Karpas-422 (cell line): ENCODE measurements at regions not wholly inside any gene's neighbourhood (a gene's known extent, or its start where the extent isn't known, plus 50 kb on each side); places are given as distances from the start of the nearest gene placed in this dataset.

ENCODE experiments used
- DNase-seq: peaks from one replicate; pipeline ENCODE4 v3.0.0-alpha.2; 2015
- H2AFZ ChIP-seq: fragments of 200-600 bp; sonication (generic); 2 replicates; pipeline ENCODE4 v1.6.1; 2014; ENCODE audit warnings: antibody characterized with exemption, low read length, mixed read lengths
- H3K27ac ChIP-seq: fragments of 200-600 bp; sonication (generic); 2 replicates; pipeline ENCODE4 v1.5.1; 2014; ENCODE audit warnings: mild to moderate bottlenecking, low read length, moderate library complexity
- H3K27me3 ChIP-seq: fragments of 200-600 bp; sonication (generic); 2 replicates; pipeline ENCODE4 v1.6.1; 2014; ENCODE audit warnings: low read length, mixed read lengths
- H3K36me3 ChIP-seq: fragments of 200-600 bp; sonication (generic); 2 replicates; pipeline ENCODE4 v1.6.1; 2014; ENCODE audit warnings: low read length, mixed read lengths; ENCODE audit not compliant: insufficient read depth
- H3K4me1 ChIP-seq: fragments of 200-600 bp; sonication (generic); 2 replicates; pipeline ENCODE4 v1.6.1; 2014; ENCODE audit warnings: mild to moderate bottlenecking, low read length, mixed read lengths
- H3K4me2 ChIP-seq: fragments of 200-600 bp; sonication (generic); 2 replicates; pipeline ENCODE4 v1.6.1; 2014; ENCODE audit warnings: low read length, low read depth, mild to moderate bottlenecking; ENCODE audit not compliant: poor library complexity, severe bottlenecking
- H3K4me3 ChIP-seq: fragments of 200-600 bp; sonication (generic); 2 replicates; pipeline ENCODE4 v1.5.1; 2014; ENCODE audit warnings: mild to moderate bottlenecking, antibody characterized with exemption, low read length, mixed read lengths
- H3K79me2 ChIP-seq: fragments of 200-600 bp; sonication (generic); 2 replicates; pipeline ENCODE4 v1.6.1; 2014; ENCODE audit warnings: mild to moderate bottlenecking, low read length, mixed read lengths
- H3K9ac ChIP-seq: fragments of 200-600 bp; sonication (generic); 2 replicates; pipeline ENCODE4 v1.6.0; 2014; ENCODE audit warnings: low read length
- H3K9me2 ChIP-seq: fragments of 200-600 bp; sonication (generic), shearing (Covaris generic); replicated peaks from 2 replicates; pipeline ENCODE4 v1.6.0; 2014; ENCODE audit warnings: mild to moderate bottlenecking, low read length, moderate library complexity; ENCODE audit not compliant: insufficient read depth
- H3K9me3 ChIP-seq: fragments of 300-700, 200-600 bp; sonication (generic); 2 replicates; pipeline ENCODE4 v1.6.1; 2014; ENCODE audit warnings: low read length, mixed read lengths
- H4K20me1 ChIP-seq: fragments of 200-600 bp; sonication (generic); 2 replicates; pipeline ENCODE4 v1.6.1; 2014; ENCODE audit warnings: mild to moderate bottlenecking, antibody characterized with exemption, low read length, low read depth; ENCODE audit not compliant: insufficient read depth

DNA sequence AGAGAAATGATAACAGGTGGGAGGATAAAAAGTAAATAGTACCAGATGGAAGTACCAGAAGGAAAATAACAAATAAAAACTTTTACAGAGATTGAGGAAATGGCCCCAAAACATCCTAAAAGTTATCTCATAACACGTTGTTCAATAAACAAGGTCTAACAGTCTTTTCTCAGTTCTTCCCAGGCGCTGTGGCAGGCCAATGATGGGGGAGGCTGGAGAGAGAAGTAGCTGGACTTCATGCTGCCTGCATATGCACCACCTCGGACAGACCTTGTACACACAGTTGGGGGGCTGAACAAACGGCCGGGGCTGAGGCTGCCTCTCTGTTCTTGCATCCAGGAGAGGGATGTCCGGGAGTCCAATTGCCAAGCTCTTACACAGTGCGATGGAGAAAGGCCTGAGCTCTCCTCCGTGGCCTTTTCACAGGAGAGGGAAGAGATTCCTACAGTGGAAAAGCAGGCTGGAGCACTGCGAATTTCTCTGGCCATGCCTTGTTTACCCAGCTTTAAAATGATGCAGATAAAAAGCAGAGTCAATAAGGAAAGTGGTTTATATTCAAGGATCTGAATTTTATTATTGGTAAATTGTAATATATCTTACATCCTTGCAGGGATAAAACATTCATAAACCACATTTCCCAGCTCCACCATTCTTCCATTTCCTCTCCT is 109.8 kb downstream of the PHLDA1 start:
- Histone ChIP-seq H4K20me1 (no peaks in the 10 kb centered on the region), H2AFZ (no peak overlapping the region), H3K9ac (no peak overlapping the region), H3K9me2 (no peaks in the 10 kb centered on the region), H3K9me3 (peaks cover 10% of the 10 kb centered on the region), H3K79me2 (no peaks in the 10 kb centered on the region), H3K27me3 (no peaks in the 10 kb centered on the region), H3K4me1 (peaks cover 13% of the 10 kb centered on the region), H3K36me3 (no peaks in the 10 kb centered on the region; the same call in 1 of the 2 replicates), H3K4me3 (no peak overlapping the region), H3K4me2 (no peak overlapping the region), H3K27ac (no peak overlapping the region)
- DNase-seq: no peak

- no peak for DNase-seq
Measured at GRCh38 chr12:75917715-75918114, 113.9 kb downstream of the PHLDA1 start.

GRCh38 chr12:75917083-75917482 is 114.5 kb downstream of the PHLDA1 start:
- Histone ChIP-seq H3K9me3 (no peaks in the 10 kb centered on the region), H3K27me3 (no peaks in the 10 kb centered on the region), H3K27ac (peak overlapping the region; percentile 72), H3K9ac (0 out of 2 replicates have a peak overlapping the region, but pooled peaks have one; percentile 3), H3K4me2 (peak overlapping the region; percentile 55), H2AFZ (0 out of 2 replicates have a peak overlapping the region, but pooled peaks have one; percentile 4), H3K36me3 (no peaks in the 10 kb centered on the region), H4K20me1 (no peaks in the 10 kb centered on the region), H3K79me2 (no peaks in the 10 kb centered on the region), H3K4me3 (no peak overlapping the region), H3K9me2 (no peaks in the 10 kb centered on the region), H3K4me1 (peaks cover 26% of the 10 kb centered on the region)
- peak; percentile 80 for DNase-seq

More at GRCh38 chr12:75917715-75918114, 113.9 kb downstream of the PHLDA1 start:
- Histone ChIP-seq H3K9me3 (no peaks in the 10 kb centered on the region), H2AFZ (no peak overlapping the region), H3K79me2 (no peaks in the 10 kb centered on the region), H3K27ac (0 out of 2 replicates have a peak overlapping the region, but pooled peaks have one; percentile 72), H4K20me1 (no peaks in the 10 kb centered on the region), H3K4me1 (peaks cover 26% of the 10 kb centered on the region), H3K9ac (no peak overlapping the region), H3K4me3 (no peak overlapping the region), H3K27me3 (no peaks in the 10 kb centered on the region), H3K4me2 (peak overlapping the region; percentile 55), H3K9me2 (no peaks in the 10 kb centered on the region), H3K36me3 (no peaks in the 10 kb centered on the region; the same call in 1 of the 2 replicates)

DNA sequence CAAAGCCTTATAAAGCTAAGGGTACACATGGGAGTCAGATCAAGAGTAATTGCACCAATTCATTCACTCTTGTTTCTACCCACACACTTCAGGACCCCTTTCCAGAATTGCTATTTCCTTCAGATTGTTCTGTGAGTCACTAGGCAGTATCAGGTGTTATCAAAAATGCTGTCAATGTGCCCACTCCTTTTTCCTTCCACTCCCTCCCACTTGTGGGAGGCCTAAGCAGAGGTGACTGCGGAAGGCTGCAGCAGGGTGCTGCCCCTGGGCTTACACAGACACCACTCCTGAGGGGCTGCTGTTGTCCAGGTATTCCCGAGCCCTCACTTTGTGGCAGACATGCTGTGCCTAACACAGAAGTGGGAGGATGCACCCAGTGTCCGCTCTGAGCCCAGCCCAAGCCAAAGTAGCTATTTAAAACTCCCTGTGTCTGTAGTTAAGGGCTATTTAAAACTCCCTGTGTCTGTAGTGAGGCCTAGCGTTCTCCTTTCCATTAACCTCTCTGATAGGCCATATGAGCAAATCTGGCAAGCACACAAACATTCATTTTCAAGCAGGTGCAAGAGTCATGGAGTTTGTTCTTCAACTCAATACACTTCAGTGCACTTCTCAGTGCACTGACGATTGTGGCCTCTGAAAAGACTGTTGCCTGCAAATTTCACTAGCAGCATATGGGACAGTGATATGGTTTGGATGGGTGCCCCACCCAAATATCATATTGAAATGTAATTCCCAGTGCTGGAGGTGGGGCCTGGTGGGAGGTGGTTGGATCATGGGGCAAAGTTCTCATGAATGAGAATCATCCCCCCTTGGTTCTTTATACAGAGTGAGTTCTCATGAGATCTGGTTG is 117.8 kb downstream of the PHLDA1 start:
- no peak overlapping the region for H3K4me2 ChIP-seq
- DNase-seq: no peak

DNA sequence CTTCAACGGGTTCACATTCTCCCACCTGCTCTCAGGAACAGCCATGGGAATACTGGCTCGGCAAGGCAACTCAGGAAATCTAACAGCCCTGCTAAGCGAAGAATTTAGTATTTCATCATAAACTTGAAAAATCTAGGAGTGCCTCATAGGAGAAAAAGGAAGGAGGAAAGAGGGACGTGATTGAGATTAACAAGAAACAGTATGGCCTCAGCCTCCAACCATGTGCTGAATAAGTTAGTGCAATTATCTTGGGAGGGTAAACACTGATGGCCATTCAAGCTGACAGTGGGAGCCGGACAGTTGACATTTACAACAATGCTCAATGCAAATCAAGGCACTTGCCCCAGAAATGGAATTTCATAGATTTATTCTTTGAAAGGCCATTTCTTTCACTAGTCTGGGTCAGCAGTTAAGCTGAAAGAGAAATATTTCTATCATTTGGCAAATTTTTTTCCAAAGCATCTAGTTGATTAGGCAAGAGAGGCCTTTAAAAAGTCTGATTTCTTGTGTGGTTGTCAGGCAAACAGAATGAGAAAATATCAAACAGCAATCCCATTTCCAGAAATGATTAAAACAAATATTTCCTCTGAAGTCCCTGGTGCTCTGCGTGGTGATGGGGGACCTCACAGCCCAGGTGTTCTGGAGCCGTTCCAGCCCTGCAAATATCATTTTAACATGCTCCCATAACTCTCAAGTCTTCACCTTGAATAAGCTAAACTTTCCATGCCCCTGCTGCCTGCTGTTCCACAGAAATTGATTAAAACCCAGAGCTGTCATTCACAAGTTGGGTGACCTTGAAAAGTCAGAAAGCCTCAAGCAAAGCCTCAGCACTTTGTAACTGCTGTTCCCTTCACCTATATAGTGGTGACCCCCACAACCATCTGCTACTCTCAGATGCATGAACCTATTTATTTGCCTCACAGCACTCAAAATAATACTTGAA is 121.6 kb downstream of the PHLDA1 start:
- DNase-seq: no peak
- no peaks in the 10 kb centered on the region for H3K27me3 ChIP-seq
- no peak overlapping the region for H3K27ac ChIP-seq
- no peaks in the 10 kb centered on the region for H3K36me3 ChIP-seq
- H3K9ac ChIP-seq: no peak overlapping the region
- no peaks in the 10 kb centered on the region for H3K9me3 ChIP-seq
- no peaks in the 10 kb centered on the region for H3K9me2 ChIP-seq
- no peak overlapping the region for H3K4me3 ChIP-seq
- peak overlapping the region; percentile 58; the same call in 1 of the 2 replicates for H2AFZ ChIP-seq
- H3K79me2 ChIP-seq: no peaks in the 10 kb centered on the region
- peaks cover 18% of the 10 kb centered on the region for H3K4me1 ChIP-seq
- no peak overlapping the region for H3K4me2 ChIP-seq
- H4K20me1 ChIP-seq: no peaks in the 10 kb centered on the region

More for the DNA sequence above, 117.8 kb downstream of the PHLDA1 start:
- Histone ChIP-seq H2AFZ (peak overlapping the region; percentile 26; the same call in 1 of the 2 replicates), H3K9me2 (no peaks in the 10 kb centered on the region), H3K79me2 (no peaks in the 10 kb centered on the region), H3K36me3 (no peaks in the 10 kb centered on the region), H3K9me3 (no peaks in the 10 kb centered on the region), H3K4me3 (no peak overlapping the region), H3K27ac (no peak overlapping the region), H3K4me1 (peaks cover 31% of the 10 kb centered on the region), H4K20me1 (no peaks in the 10 kb centered on the region), H3K27me3 (no peaks in the 10 kb centered on the region), H3K9ac (no peak overlapping the region)

DNA sequence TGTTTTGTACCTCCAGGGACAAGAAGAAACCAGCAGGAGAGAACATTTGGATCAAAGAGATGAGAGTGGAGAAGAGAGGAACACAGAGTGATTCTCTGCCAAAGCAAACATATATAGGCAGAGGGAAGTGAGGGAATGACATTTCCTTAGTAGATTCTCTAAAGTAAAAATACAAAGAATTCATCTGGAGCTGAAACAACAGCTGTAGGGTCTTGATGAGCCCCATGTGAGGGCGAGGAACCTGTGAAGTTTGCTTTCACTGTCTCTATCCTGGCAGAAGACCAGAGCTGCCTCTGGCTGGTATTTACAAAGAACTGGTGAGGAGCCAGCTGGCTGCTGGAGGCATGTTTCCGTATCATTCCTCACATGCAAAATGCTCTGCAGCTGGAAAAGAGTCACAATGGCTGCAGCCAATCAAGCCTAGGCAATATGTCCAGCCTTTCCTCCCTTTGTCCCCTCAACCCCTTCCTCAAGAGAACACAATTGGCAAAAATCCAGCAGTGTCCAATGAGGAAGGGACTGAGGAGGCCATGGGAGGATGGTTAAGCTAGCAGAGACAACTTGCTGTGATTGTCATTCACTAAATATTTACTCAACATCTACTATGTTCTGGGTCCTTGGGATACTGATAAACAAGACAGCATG is 122.5 kb downstream of the PHLDA1 start:
- H3K36me3 ChIP-seq: no peaks in the 10 kb centered on the region
- no peak overlapping the region for H3K27ac ChIP-seq
- H2AFZ ChIP-seq: no peak overlapping the region
- H3K4me2 ChIP-seq: no peak overlapping the region
- no peaks in the 10 kb centered on the region for H3K79me2 ChIP-seq
- H3K27me3 ChIP-seq: no peaks in the 10 kb centered on the region
- no peak overlapping the region for H3K4me3 ChIP-seq
- no peak overlapping the region for H3K9ac ChIP-seq
- H3K9me2 ChIP-seq: no peaks in the 10 kb centered on the region
- H3K9me3 ChIP-seq: no peaks in the 10 kb centered on the region
- H3K4me1 ChIP-seq: peaks cover 15% of the 10 kb centered on the region
- no peaks in the 10 kb centered on the region for H4K20me1 ChIP-seq
- DNase-seq: no peak

DNA sequence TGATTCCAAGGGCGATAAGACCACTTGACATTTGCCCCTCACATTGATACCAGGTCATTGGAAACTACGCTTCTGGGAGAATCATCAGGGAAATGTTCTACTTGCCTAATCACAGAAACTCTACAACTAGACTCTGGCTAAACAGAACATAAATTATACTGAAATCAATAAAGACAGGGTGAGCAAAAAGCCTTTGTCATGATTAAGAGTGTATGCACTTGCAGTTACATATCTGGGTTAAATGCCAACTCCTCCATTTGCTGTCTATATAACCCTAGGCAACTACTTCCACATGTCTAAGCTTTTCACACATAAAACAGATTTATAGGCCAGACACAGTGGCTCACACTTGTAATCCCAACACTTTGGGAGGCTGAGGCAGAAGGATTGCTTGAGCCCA is 125.7 kb downstream of the PHLDA1 start:
- H3K4me2 ChIP-seq: no peak overlapping the region
- no peaks in the 10 kb centered on the region for H3K27me3 ChIP-seq
- H3K4me1 ChIP-seq: peaks cover 8% of the 10 kb centered on the region
- no peak for DNase-seq
- H4K20me1 ChIP-seq: no peaks in the 10 kb centered on the region
- H3K4me3 ChIP-seq: no peak overlapping the region
- no peaks in the 10 kb centered on the region for H3K79me2 ChIP-seq
- H3K27ac ChIP-seq: no peak overlapping the region
- H3K9ac ChIP-seq: no peak overlapping the region
- no peaks in the 10 kb centered on the region for H3K36me3 ChIP-seq
- no peaks in the 10 kb centered on the region for H3K9me3 ChIP-seq
- no peak overlapping the region for H2AFZ ChIP-seq
- H3K9me2 ChIP-seq: no peaks in the 10 kb centered on the region
